SJCRH30 (cell line): ENCODE measurements at regions not wholly inside any gene's neighbourhood (a gene's known extent, or its start where the extent isn't known, plus 50 kb on each side); places are given as distances from the start of the nearest gene placed in this dataset.

ENCODE experiments used
- DNase-seq, 2 experiments: peaks; one replicate each; pipeline ENCODE4 v3.0.0-alpha.2; 2015 to 2020
- H3K27ac ChIP-seq: fragments of 250-450 bp; sonication (Bioruptor Pico); 2 replicates; pipeline ENCODE4 v1.5.1; 2020; ENCODE audit warnings: mild to moderate bottlenecking, moderate library complexity
- H3K27me3 ChIP-seq: fragments of 250-450 bp; sonication (Bioruptor Pico); 2 replicates; pipeline ENCODE4 v1.5.1; 2020; ENCODE audit warnings: mild to moderate bottlenecking, moderate library complexity
- H3K36me3 ChIP-seq: fragments of 250-450 bp; sonication (Bioruptor Pico); 2 replicates; pipeline ENCODE4 v1.5.1; 2020; ENCODE audit warnings: mild to moderate bottlenecking, moderate library complexity
- H3K4me1 ChIP-seq: fragments of 250-450 bp; sonication (Bioruptor Pico); 2 replicates; pipeline ENCODE4 v1.5.1; 2020; ENCODE audit warnings: mild to moderate bottlenecking, moderate library complexity
- H3K4me3 ChIP-seq: fragments of 250-450 bp; sonication (Bioruptor Pico); 2 replicates; pipeline ENCODE4 v1.5.1; 2020; ENCODE audit warnings: mild to moderate bottlenecking, moderate library complexity
- H3K9me3 ChIP-seq: fragments of 250-450 bp; sonication (Bioruptor Pico); replicated peaks from 2 replicates; pipeline ENCODE4 v1.5.1; 2020; ENCODE audit warnings: mild to moderate bottlenecking, moderate library complexity

- H3K36me3 ChIP-seq: no peaks in the 10 kb centered on the region
- no peak for DNase-seq
- no peaks in the 10 kb centered on the region for H3K9me3 ChIP-seq
- no peaks in the 10 kb centered on the region for H3K4me1 ChIP-seq
- no peak overlapping the region for H3K27ac ChIP-seq
- no peak overlapping the region for H3K4me3 ChIP-seq
- no peaks in the 10 kb centered on the region for H3K27me3 ChIP-seq
Observed at GRCh38 chr3:59658866-59659265, 609.0 kb upstream of the CFAP20DC start.

GRCh38 chr3:59658274-59658673 is 608.4 kb upstream of the CFAP20DC start:
- no peaks in the 10 kb centered on the region for H3K27me3 ChIP-seq
- no peaks in the 10 kb centered on the region for H3K4me1 ChIP-seq
- H3K9me3 ChIP-seq: no peaks in the 10 kb centered on the region
- no peak overlapping the region for H3K27ac ChIP-seq
- H3K4me3 ChIP-seq: no peak overlapping the region
- no peaks in the 10 kb centered on the region for H3K36me3 ChIP-seq
- no peak for DNase-seq

- DNase-seq: no peak
- Histone ChIP-seq H3K27me3 (no peaks in the 10 kb centered on the region), H3K27ac (no peak overlapping the region), H3K4me3 (no peak overlapping the region), H3K4me1 (no peaks in the 10 kb centered on the region), H3K9me3 (no peaks in the 10 kb centered on the region), H3K36me3 (no peaks in the 10 kb centered on the region)
Observed at GRCh38 chr3:59655418-59656015, 605.7 kb upstream of the CFAP20DC start.

GRCh38 chr3:59654480-59655417 is 604.9 kb upstream of the CFAP20DC start:
- H3K27me3 ChIP-seq: no peaks in the 10 kb centered on the region
- no peaks in the 10 kb centered on the region for H3K36me3 ChIP-seq
- H3K27ac ChIP-seq: no peak overlapping the region
- no peak overlapping the region for H3K4me3 ChIP-seq
- DNase-seq: no peak
- no peaks in the 10 kb centered on the region for H3K4me1 ChIP-seq
- H3K9me3 ChIP-seq: no peaks in the 10 kb centered on the region

GRCh38 chr3:59654123-59654479 is 604.3 kb upstream of the CFAP20DC start:
- H3K36me3 ChIP-seq: no peaks in the 10 kb centered on the region
- no peak overlapping the region for H3K4me3 ChIP-seq
- H3K27ac ChIP-seq: no peak overlapping the region
- no peaks in the 10 kb centered on the region for H3K9me3 ChIP-seq
- H3K4me1 ChIP-seq: no peaks in the 10 kb centered on the region
- DNase-seq: no peak
- no peaks in the 10 kb centered on the region for H3K27me3 ChIP-seq

- H3K4me3 ChIP-seq: no peak overlapping the region
- H3K27ac ChIP-seq: no peak overlapping the region
- H3K9me3 ChIP-seq: no peaks in the 10 kb centered on the region
- H3K4me1 ChIP-seq: no peaks in the 10 kb centered on the region
- no peaks in the 10 kb centered on the region for H3K36me3 ChIP-seq
- H3K27me3 ChIP-seq: no peaks in the 10 kb centered on the region
- DNase-seq: no peak
Observed at GRCh38 chr3:59653405-59654122, 603.7 kb upstream of the CFAP20DC start.

- H3K4me3 ChIP-seq: no peak overlapping the region
- H3K36me3 ChIP-seq: no peaks in the 10 kb centered on the region
- no peaks in the 10 kb centered on the region for H3K9me3 ChIP-seq
- DNase-seq: no peak
- no peak overlapping the region for H3K27ac ChIP-seq
- H3K27me3 ChIP-seq: no peaks in the 10 kb centered on the region
- no peaks in the 10 kb centered on the region for H3K4me1 ChIP-seq
Observed at GRCh38 chr3:59644479-59645402, 594.9 kb upstream of the CFAP20DC start.

- Histone ChIP-seq H3K27me3 (no peaks in the 10 kb centered on the region), H3K27ac (no peak overlapping the region)
- DNase-seq: no peak
Observed at GRCh38 chr3:59641169-59641899, 591.5 kb upstream of the CFAP20DC start.

GRCh38 chr3:59632760-59633573 is 583.1 kb upstream of the CFAP20DC start:
- H3K9me3 ChIP-seq: no peaks in the 10 kb centered on the region
- no peaks in the 10 kb centered on the region for H3K4me1 ChIP-seq
- no peaks in the 10 kb centered on the region for H3K36me3 ChIP-seq
- H3K27me3 ChIP-seq: no peaks in the 10 kb centered on the region
- no peak overlapping the region for H3K4me3 ChIP-seq
- peak; percentile 6 for DNase-seq
- no peak overlapping the region for H3K27ac ChIP-seq

More at GRCh38 chr3:59641169-59641899, 591.5 kb upstream of the CFAP20DC start:
- Histone ChIP-seq H3K4me3 (no peak overlapping the region), H3K9me3 (no peaks in the 10 kb centered on the region), H3K4me1 (no peaks in the 10 kb centered on the region), H3K36me3 (no peaks in the 10 kb centered on the region)

GRCh38 chr3:59631482-59631881 is 581.7 kb upstream of the CFAP20DC start:
- Histone ChIP-seq H3K9me3 (no peaks in the 10 kb centered on the region), H3K36me3 (no peaks in the 10 kb centered on the region)

GRCh38 chr3:59621037-59621436 is 571.2 kb upstream of the CFAP20DC start:
- no peaks in the 10 kb centered on the region for H3K4me1 ChIP-seq
- no peak for DNase-seq
- no peaks in the 10 kb centered on the region for H3K36me3 ChIP-seq
- H3K27ac ChIP-seq: no peak overlapping the region
- H3K27me3 ChIP-seq: no peaks in the 10 kb centered on the region
- no peaks in the 10 kb centered on the region for H3K9me3 ChIP-seq
- H3K4me3 ChIP-seq: no peak overlapping the region

More at GRCh38 chr3:59631482-59631881, 581.7 kb upstream of the CFAP20DC start:
- Histone ChIP-seq H3K27me3 (no peaks in the 10 kb centered on the region), H3K4me3 (no peak overlapping the region), H3K27ac (no peak overlapping the region), H3K4me1 (no peaks in the 10 kb centered on the region)
- DNase-seq: no peak

- H3K9me3 ChIP-seq: no peaks in the 10 kb centered on the region
- H3K27ac ChIP-seq: no peak overlapping the region
Observed at GRCh38 chr3:59620325-59620724, 570.5 kb upstream of the CFAP20DC start.

GRCh38 chr3:59612444-59612715 is 562.6 kb upstream of the CFAP20DC start:
- DNase-seq: no peak
- Histone ChIP-seq H3K4me1 (no peaks in the 10 kb centered on the region), H3K27me3 (no peaks in the 10 kb centered on the region), H3K4me3 (no peak overlapping the region), H3K27ac (no peak overlapping the region), H3K9me3 (no peaks in the 10 kb centered on the region), H3K36me3 (no peaks in the 10 kb centered on the region)

More at GRCh38 chr3:59620325-59620724, 570.5 kb upstream of the CFAP20DC start:
- Histone ChIP-seq H3K27me3 (no peaks in the 10 kb centered on the region), H3K36me3 (no peaks in the 10 kb centered on the region), H3K4me3 (no peak overlapping the region), H3K4me1 (no peaks in the 10 kb centered on the region)
- no peak for DNase-seq
